Epidermal melanocyte (primary cell): ENCODE measurements at regions not wholly inside any gene's neighbourhood (a gene's known extent, or its start where the extent isn't known, plus 50 kb on each side); places are given as distances from the start of the nearest gene placed in this dataset.
"Not testable (repeated sequence)": the region's sequence is repeated elsewhere in the genome, so short reads cannot be mapped to it uniquely, and the experiment has no call there.

Experiments
- DNase-seq: peaks from one replicate; pipeline ENCODE4 v3.0.0; 2011; ENCODE audit warnings: low spot score; ENCODE audit not compliant: insufficient read length

DNA sequence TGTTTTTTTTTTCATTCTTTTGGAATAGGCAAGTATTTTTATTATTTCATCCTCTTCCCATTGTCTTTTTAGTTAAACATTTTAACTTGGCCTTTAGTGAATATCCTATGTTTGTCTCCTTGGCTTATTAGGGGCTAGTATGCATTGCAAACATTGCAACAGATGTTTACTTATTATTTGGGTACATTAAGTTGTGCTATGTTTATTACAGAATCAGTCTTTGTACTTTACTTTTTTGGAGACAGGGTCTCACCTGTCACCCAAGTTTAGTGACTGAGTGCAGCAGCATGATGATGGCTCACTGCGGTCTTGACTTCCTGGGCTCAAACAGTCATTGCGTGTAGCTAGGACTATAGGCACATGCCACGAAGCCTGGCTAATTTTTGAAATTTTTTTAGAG lies 51.1 kb upstream of the NUDT6 start:
- no peak for DNase-seq

DNA sequence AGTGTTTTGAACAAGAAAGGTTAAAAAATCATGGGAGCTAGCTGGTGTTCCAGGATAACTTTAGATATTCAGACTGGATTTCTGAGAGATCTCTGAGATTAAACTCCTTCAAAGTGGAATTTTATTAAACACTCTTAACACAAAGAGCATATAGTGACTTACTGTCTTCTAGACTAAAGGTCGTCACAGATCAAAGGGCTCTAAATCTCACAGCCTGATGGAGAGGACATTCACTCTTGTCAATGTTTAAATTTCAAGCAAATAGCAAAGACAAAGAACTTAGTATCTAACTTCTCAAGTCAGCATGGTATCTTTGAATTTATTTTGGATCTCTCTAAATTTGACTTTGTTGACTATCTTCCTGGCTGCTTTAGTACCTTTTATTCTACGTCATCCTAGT lies 53.7 kb upstream of the NUDT6 start:
- DNase-seq, result no peak

DNA sequence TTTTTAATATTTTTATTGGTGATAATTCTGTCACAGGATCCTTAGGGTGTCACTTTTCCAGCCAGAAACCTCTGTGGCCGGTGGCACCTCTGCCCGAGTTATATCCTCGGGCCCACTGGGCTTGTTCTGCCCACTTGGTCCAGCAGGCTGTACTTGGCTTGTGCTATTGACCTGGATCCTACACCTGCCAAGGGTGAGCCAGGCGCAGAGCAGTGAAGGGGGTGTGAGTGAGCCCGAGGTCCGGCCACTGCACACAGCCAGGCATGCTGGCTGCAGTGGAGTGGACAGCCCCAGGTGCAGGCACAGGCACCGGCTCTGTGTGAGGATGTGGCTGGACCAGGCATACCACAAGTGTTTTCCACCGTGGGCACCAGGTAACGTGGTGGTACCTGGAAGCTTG lies 54.7 kb upstream of the NUDT6 start:
- no peak for DNase-seq

DNA sequence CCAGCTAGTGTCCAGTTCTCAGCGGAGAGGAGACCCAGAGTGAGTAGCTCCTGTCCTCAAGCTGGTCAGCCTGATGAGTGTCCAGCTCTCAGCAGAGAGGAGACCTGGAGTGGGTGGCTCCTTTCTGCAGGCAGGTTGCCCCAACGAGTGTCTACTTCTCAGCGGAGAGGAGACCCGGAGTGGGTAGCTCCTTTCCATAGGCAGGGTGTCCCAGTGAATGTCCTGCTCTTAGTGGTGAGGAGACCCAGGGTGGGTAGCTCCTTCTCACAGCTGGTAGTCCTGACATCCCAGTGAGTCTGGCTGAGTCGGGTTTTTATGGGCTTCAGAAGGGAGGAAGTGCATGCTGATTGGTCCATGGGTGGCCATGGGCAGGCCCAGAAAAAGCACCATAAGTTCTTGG lies 55.7 kb upstream of the NUDT6 start:
- no peak for DNase-seq

DNA sequence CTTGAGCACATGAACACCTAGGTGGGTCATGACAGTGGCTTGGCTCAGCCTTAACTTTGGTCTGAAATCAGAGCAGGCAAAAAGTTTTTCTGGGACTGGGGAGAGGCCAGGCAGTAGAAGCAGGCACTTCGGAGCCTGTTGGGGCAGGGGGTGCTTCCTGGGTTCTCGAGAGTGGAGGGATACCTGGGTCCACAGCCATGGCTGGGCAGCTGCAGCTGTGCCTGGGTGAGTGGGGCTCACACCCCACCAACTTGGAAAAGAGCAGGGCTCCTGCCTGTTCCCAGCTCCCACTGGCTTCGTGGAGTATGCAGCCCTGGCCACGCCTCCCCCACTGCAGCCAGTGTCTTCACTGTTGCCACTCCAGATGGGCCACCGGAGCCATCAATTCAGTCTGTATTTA lies 56.4 kb upstream of the NUDT6 start:
- no peak for DNase-seq

DNA sequence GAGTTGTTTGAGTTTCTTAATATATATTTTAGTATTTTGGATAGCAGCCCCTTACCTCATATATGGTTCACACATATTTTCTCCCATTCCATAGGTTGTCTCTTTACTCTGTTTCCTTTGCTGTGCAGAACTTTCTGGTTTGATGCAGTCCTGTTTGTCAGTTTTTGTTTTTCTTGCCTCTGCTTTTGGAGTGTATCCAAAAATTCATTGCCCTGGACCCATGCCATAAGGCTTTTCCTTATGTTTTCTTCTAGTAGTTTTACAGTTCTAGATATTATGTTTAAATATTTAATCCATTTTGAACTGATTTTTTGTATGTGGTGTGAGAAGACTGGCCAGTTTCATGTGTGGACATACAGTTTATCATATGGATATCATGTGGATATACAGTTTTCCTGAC lies 58.5 kb upstream of the NUDT6 start:
- DNase-seq, result no peak

DNA sequence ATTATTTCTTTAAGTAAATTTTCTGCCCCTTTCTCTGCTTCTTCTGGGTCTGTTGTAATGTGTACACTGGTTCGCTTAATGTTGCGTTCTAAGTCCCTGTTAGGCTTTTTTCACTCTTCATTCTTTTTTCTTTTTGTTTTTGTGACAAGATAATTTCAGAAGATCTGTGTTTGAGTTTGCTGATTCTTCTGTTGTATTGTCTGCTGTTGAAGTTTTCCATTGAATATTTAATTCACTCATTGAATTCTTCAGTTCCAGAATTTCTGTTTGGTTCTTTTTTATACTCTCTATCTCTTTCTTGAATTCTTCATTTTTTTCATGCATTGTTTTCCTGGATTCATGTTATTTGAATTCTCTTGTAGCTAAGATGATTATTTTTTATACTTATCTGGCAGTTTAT lies 66.3 kb upstream of the NUDT6 start:
- DNase-seq, result no peak

DNA sequence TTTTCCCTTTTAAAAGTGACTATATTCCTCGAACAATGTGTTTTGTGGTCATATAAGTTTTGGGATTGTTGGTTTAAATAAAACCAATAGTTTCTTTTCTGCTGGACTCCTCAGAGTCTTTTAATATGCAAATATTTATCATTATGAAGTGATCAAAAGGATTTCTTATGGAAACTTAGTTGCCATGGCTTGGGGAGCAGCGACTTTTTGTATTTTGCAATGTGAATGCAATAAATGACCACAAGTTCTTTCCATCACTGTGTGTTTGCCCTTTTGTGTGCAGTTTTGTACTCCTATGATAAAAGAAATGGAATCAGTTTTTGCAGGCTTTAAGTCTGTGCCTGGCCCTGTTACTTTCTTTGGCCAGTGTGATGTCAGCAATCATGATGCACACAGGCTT lies 68.5 kb upstream of the NUDT6 start:
- DNase-seq, result no peak

DNA sequence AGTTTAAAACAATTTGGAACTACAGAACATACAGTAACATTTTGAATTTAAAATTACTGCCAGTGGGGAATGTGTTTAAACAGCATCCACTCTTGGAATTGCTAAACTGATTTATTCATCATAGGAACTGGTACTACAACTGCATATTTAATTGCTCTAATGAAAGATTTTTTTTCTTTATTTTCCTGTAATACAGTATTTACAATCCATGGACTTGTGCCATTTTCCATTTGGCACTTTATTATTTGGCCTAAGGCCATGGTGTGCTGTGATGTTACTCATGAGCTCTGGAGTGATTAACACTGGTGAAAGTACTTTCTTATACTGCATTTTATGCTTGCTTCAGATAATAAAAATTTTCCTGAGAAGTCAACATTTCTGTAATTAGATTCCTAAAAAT lies 69.7 kb upstream of the NUDT6 start:
- DNase-seq, result no peak

DNA sequence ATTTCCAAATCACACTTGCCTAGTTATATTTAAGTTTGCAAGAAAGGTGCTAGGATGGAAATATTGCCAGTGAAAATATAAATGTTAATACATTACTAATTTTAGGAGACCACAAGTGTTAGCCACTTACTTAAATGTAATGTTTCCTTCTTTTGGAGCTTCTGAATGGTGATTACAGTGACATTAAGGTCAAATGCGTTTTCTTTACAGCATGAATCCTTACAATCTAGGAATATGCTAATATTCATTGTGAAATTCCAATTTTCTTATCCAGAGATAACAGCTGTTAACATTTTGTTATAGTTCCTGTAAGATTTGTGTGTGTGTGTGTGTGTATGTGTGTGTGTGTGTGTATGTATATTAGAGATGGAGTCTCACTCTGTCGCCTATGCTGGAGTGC lies 70.2 kb upstream of the NUDT6 start:
- DNase-seq, result no peak

DNA sequence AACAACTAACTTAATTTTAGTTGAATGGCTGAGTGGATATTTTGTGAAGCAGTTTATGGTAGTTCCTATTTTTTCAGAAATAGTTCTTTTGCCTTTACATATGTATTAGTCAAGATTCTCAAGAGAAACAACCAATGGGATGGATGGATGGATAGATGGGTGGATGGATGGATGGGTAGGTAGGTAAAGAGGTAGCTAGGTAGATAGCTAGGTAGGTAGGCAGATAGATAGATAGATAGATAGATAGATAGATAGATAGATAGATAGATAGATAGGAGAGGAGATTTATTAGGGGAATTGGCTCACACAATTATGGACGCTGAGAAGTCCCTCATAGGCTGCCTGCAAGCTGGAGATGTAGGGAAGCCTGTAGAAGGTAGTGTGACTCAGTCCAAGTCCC lies 74.0 kb upstream of the NUDT6 start:
- no peak for DNase-seq

DNA sequence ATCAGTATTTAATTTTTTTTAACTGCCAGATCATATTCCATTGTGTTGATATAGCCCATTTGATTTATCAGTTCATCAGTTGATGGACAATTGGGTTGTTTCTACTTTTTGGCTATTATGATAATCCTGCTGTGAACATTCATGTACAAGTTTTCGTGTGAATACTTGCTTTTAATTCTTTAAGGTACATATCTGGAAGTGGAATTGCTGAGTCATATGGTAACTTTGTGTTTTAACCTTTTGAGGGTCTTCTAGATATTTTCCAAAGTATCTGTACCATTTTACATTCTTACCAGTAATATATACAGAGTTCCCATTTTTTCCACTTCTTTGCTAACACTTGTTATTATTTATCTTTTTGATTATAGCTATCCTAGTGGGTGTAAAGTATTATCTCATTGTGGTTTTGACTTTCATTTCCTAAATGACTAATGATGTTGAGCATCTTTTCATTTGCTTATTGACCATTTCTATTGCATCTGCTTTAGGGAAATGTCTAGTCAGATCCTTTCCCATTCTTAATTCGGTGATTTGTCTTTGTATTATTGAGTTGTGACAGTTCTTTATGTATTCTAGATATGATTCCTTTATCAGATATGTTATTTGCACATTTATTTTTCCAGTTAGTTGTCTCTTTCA lies 75.2 kb upstream of the NUDT6 start:
- DNase-seq, result no peak

DNA sequence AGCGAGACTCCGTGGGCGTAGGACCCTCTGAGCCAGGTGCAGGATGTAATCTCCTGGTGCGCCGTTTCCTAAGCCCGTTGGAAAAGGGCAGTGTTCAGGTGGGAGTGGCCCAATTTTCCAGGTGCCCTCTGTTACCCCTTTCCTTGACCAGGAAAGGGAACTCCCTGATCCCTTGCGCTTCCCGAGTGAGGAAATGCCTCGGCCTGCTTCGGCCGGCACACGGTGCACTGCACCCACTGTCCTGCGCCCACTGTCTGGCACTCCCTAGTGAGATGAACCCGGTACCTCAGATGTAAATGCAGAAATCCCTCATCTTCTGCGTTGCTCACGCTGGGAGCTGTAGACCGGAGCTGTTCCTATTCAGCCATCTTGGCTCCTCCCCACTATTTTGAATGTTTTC lies 81.7 kb upstream of the NUDT6 start:
- not testable (repeated sequence) for DNase-seq

DNA sequence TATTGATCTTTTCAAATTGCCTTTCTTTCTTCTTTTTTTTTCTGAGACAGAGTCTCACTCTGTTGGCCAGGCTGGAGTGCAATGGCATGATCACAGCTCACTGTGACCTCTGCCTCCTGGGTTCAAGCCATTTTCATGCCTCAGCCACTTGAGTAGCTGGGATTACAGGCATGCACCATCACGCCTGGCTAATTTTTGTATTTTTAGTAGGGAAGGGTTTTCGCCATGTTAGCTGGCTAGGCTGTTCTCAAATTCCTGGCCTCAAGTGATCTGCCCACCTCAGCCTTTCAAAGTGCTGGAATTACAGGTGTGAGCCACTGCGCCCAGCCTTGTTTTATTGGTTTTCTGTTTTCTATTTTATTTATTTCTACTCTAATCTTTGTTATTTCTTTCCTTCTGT lies 82.7 kb upstream of the NUDT6 start:
- not testable (repeated sequence) for DNase-seq

DNA sequence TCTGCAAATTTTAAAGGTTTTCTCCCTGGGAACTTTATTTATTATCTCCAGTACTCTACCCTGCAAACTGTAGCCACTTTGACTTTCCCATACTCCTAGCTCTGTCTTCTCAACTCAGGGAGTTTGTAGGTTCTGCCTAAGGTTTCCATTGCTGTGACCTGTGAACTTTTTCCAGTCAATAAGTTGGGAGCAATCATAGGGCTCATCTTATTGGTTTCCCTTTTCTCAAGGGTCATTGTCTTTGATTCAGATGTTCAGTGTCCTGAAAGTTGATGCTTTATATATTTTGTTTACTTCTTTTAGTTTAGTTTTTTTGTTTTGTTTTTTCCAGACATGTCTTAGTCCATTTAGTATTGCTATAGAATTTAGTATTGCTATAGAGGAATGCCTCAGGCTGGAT lies 85.3 kb upstream of the NUDT6 start:
- no peak for DNase-seq

DNA sequence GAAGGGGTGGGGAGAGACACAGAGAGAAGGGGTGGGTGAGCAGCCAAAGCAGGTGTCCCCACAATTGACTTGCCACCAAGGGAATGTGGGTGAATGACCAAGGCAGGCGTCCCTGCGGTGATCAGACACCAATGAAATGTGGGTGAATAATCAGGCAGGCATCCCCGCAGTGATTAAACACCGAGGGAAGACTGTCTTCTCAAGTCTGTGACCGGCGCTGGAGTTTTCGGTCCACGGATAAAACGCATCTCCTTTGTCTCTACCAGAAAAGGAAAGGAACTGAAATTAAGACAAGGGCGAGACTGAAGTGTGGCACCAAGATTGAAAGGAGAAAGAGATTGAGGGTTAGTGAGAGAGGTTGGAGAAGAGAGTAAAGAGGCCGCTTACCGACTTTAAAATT lies 90.0 kb upstream of the NUDT6 start:
- DNase-seq, result not testable (repeated sequence)

DNA sequence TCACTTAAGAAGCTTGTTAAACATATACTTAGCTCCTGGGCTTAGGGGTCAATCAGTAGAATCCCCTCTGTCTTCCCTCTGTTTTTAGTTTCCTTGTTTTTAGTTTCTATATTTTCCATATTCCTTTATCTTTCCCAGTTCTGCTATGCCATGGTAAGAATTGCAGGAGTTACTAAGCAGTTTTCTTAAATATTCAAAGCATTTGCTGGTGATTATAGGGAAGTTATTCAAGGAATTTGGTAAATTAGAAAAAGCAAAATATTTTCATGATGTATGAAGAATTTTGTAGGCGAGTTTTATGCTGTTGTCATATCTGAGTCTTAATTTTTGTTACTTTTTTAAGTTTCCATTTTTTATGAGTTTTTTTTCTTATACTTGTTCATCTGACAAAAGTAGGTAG lies 91.6 kb upstream of the NUDT6 start:
- no peak for DNase-seq

DNA sequence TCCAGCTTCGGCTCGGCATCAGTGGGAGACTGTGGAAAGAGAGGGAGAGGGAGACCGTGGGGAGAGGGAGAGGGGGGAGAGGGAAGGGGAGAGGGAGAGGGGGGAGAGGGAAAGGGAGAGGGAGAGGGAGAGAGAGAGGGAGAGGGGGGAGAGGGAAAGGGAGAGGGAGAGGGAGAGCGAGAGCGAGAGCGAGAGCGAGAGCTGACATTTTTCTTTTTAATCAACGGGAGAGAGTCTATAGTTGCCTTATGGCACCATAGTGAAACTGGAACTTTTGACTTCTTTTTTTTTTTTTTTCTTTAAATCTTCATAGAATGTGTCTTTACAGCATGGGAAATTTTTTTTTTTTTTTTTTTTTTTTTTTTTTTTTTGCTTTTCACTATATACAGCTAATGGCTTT lies 94.7 kb upstream of the NUDT6 start:
- no peak for DNase-seq

DNA sequence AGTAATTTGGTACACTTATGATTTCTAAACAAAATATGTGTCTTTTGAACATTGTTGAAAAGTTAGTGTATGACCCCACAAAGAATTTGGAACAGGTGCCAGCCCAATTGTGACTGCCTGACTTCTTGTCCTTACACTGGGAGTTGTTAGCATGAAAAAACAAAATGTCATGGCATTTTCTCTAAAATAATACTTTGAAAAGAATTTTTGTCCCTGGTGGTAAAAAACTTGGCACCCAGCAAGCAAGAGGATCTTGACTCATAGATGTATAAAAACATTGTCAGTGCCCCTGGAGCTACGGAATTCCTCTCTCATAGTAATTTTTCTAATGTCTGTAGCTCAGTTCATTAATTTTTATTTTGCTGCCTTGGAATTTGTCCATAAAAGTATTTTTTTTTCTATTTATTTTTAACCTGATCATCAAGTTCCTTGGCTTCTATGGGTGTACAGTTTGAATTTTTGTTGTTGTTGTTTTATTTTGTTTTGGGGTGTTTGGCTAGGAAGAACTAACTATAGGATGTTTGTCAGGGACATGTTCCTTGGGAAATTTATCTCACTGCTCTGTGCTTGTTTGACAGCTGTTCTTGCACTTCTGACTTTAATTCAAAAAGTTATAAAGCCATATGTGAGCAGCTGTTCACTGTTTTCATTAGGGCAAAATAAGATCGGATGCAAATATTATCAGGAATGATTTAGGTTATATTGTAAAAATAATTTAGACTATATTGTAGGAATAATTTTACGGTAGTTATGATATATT lies 95.4 kb upstream of the NUDT6 start:
- DNase-seq, result peak; percentile 42

DNA sequence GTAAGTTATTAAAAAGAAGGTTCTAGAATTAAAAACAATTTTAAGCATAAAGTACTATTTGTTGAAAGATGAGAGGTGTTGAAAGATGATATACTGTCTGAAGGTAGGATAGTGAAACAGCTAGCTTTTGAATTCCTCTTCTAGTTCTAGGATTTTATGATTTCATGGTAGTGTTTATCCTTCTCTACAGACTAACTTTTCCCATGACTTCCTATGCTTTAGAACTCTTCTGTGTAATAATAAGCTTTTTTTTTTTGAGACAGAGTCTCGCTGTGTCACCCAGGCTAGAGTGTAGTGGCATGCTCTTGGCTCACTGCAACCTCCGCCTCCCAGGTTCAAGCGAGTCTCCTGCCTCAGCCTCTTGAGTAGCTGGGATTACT lies 96.0 kb upstream of the NUDT6 start:
- no peak for DNase-seq

DNA sequence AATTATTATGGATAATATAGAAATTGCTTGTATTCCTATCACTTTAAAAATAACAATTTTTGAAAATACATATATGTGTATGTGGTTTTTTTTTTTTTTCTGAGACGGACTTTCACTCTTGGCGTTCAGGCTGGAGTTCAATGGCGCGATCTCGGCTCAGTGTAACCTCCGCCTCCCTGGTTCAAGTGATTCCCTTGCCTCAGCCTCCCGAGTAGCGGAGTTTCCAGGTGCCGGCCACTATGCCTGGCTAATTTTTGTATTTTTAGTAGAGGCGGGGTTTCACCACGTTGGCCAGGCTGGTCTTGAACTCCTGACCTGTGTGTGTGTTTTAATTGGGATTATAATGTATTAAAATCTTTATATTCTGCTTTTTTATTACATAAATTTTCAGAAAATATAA lies 97.9 kb upstream of the NUDT6 start:
- DNase-seq, result no peak

DNA sequence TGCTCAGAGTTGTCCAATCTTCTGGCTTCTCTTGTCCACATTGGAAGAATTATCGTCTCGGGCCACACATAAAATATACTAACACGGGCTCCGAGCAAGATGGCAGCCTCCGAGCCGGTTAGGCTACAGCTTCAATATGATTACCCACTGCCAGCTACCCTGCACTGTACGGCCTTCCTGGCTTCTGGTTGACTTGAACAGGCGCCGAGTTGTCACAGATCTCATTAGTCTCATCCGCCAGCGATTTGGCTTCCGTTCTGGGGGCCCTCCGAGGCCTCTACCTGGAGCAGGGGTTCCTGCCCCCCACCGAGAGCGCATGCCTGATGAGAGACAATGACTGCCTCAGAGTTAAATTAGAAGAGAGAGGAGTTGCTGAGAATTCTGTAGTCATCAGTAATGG lies 101.2 kb upstream of the NUDT6 start:
- DNase-seq, result no peak

DNA sequence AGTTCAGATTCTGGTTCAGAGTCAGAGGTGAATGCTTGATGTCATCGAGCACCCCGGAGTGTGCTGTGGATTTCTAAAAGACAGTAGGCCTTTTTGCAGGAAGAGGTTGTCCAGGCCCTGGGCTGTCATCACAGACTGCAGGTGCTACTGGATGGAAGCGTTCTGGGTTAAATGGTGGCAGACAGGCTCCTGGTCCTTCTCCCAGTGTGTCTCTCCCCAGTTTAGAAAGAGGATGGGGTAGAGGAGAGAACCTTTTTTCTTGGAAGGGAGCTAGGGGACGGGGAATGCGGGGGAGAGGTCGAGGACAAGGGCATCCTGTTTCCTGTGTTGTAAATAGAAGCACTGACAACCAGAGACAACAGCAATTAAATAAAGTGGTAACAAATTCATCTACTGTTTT lies 102.3 kb upstream of the NUDT6 start:
- no peak for DNase-seq

DNA sequence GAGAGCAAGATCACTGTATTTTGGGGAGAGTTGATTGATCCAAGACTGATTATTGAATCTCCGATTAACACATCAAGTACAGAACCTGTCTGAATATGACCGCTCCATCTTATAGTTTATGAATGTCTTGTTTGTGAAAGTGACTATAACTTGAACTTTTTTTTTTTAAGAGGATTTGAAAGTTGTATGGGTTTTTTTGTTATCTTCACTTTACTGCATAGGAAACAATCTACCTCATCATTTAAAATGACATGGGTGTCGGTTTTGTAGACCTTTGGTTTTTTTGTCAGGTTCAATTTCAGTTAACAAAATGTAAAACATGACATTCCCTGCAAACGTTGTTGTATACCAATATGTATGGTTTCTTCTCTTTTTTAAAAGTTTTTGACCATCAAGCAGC lies 103.0 kb upstream of the NUDT6 start:
- DNase-seq, result no peak
